Muscle of leg (tissue), 3 donors: ENCODE measurements at regions not wholly inside any gene's neighbourhood (a gene's known extent, or its start where the extent isn't known, plus 50 kb on each side); places are given as distances from the start of the nearest gene placed in this dataset.

Source experiments
- DNase-seq: peaks from one replicate; pipeline ENCODE4 v3.0.0; 2013
- H3K27ac ChIP-seq: one replicate; pipeline ENCODE4 v1.5.1; 2013; ENCODE audit warnings: mild to moderate bottlenecking, low read length, control low read depth
- H3K27me3 ChIP-seq: one replicate; pipeline ENCODE4 v1.6.1; 2013; ENCODE audit warnings: low read length; ENCODE audit not compliant: control insufficient read depth, insufficient read depth
- H3K36me3 ChIP-seq: one replicate; pipeline ENCODE4 v1.6.1; 2013; ENCODE audit warnings: low read length; ENCODE audit not compliant: control insufficient read depth, insufficient read depth
- H3K4me1 ChIP-seq: one replicate; pipeline ENCODE4 v1.6.1; 2013; ENCODE audit warnings: low read length; ENCODE audit not compliant: control insufficient read depth, insufficient read depth
- H3K4me3 ChIP-seq: one replicate; pipeline ENCODE4 v1.5.1; 2013; ENCODE audit warnings: low read length, control low read depth
- H3K9me3 ChIP-seq: replicated peaks from 2 replicates; pipeline ENCODE4 v1.6.1; 2013; ENCODE audit warnings: low read depth, low read length; ENCODE audit not compliant: control insufficient read depth
- WGBS: methylation state at CpG from one replicate; pipeline ENCODE4 v1.1.5; 2013; ENCODE audit warnings: missing lambda C conversion rate; ENCODE audit not compliant: insufficient coverage; 5-methylcytosine and 5-hydroxymethylcytosine counted together

DNA sequence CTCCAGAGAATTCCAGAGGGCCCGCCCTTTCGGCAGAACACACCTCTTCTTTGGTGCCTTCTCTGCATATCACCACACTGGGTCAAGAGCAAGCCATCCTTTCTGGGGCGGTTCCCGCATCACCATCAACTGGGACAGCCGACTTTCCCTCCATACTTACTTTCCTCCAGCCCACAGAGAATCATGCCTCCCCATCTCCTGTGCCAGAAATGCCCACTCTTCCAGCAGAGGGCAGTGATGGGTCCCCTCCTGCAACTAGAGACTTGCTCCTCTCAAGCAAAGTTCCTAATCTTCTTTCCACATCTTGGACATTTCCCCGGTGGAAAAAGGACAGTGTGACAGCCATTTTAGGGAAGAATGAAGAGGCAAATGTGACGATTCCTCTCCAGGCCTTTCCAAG is 157.7 kb downstream of the C11orf91 start:
- no peak overlapping the region for H3K27ac ChIP-seq
- 76% methylated on average over 5 of the region's 7 CpGs for WGBS
- peak; percentile 14 for DNase-seq
- no peaks in the 10 kb centered on the region for H3K4me1 ChIP-seq
- H3K36me3 ChIP-seq = no peaks in the 10 kb centered on the region
- no peak overlapping the region for H3K4me3 ChIP-seq
- peaks cover 2% of the 10 kb centered on the region for H3K27me3 ChIP-seq
- no peaks in the 10 kb centered on the region for H3K9me3 ChIP-seq

GRCh38 chr11:33540946-33541915 is 159.4 kb downstream of the C11orf91 start:
- Histone ChIP-seq H3K4me3 (no peak overlapping the region), H3K9me3 (no peaks in the 10 kb centered on the region), H3K27me3 (peaks cover 2% of the 10 kb centered on the region), H3K36me3 (no peaks in the 10 kb centered on the region), H3K4me1 (no peaks in the 10 kb centered on the region), H3K27ac (no peak overlapping the region)
- WGBS = 94% methylated on average over 7 of the region's 11 CpGs
- no peak for DNase-seq

DNA sequence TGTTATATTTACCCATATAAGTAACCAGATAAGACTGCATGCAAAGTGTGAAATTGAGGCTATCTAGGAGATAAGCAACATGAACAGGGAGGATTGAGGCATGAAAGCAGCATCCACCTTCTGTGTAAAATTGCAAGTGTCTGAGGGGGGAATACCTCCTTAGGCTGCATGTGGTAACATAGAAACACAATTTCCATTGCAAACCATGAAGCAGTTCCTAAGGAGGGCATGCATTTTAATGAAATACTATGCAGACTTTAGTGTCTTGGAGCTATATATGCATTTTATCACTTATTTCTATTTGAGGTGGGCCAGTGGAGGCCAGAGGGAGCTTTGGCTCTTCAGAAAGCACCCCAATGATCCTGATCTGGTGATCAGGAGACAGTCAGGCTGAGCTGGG is 160.2 kb downstream of the C11orf91 start:
- no peaks in the 10 kb centered on the region for H3K9me3 ChIP-seq
- no peaks in the 10 kb centered on the region for H3K4me1 ChIP-seq
- DNase-seq = no peak
- H3K4me3 ChIP-seq = no peak overlapping the region
- peak overlapping the region; percentile 0 for H3K27ac ChIP-seq
- H3K36me3 ChIP-seq = no peaks in the 10 kb centered on the region
- peaks cover 2% of the 10 kb centered on the region for H3K27me3 ChIP-seq

DNA sequence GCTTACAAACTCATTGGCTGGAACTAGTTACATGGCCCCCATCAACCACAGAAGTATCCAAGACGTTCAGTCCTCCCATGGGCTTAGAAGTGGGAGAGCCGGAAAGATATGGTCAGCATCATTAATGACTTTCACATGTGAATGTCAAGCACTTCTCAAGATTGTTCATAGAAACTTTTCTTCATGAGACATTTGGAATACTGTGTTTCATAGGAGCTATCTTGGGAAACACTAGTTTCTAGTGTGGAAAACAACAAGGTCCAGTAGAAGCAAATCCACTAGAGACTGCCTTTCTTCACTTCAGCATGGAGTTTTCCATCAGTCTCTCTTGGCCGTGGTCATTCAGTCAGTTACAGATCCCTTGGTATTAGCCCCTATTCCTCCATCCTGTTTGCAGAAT is 160.9 kb downstream of the C11orf91 start:
- Histone ChIP-seq H3K27ac (peak overlapping the region; percentile 58), H3K4me3 (no peak overlapping the region), H3K27me3 (peaks cover 2% of the 10 kb centered on the region), H3K36me3 (no peaks in the 10 kb centered on the region), H3K9me3 (peaks cover 6% of the 10 kb centered on the region), H3K4me1 (no peaks in the 10 kb centered on the region)
- WGBS = no CpG with 5 or more reads among the region's 3 CpGs
- peak; percentile 86 for DNase-seq

- no CpG with 5 or more reads among the region's 2 CpGs for WGBS
- H3K4me1 ChIP-seq = no peaks in the 10 kb centered on the region
- peaks cover 6% of the 10 kb centered on the region for H3K9me3 ChIP-seq
- DNase-seq = no peak
- no peak overlapping the region for H3K27ac ChIP-seq
- H3K36me3 ChIP-seq = no peaks in the 10 kb centered on the region
- peaks cover 2% of the 10 kb centered on the region for H3K27me3 ChIP-seq
- no peak overlapping the region for H3K4me3 ChIP-seq
These were observed 161.9 kb downstream of the C11orf91 start for GRCh38 chr11:33538726-33539125.

DNA sequence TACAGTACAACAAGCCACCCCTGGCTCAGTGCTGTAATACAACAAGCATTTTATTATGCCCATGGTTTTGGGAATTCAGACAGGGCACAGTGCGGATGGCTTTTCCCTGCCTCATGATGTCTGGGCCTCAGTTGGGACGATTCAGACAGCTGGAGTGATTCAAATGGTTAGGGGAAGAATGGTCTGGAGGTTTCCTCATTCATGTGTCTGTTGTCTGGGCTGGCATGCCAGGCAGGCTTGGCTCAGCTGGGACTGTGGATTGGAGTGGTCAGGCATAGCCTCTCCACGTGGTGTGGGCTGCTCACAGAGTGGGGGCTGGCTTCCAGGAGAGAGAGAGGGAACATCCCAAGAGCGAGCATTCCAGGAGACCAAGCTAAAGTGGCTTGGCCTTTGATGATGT is 164.4 kb downstream of the C11orf91 start:
- Histone ChIP-seq H3K27me3 (no peaks in the 10 kb centered on the region), H3K36me3 (no peaks in the 10 kb centered on the region), H3K4me3 (no peak overlapping the region), H3K27ac (no peak overlapping the region), H3K9me3 (peaks cover 6% of the 10 kb centered on the region), H3K4me1 (no peaks in the 10 kb centered on the region)
- no peak for DNase-seq
- 38% methylated on average over 1 of the region's 4 CpGs for WGBS

- DNase-seq = no peak
- Histone ChIP-seq H3K4me1 (no peaks in the 10 kb centered on the region), H3K4me3 (no peak overlapping the region), H3K36me3 (no peaks in the 10 kb centered on the region), H3K27ac (no peak overlapping the region), H3K9me3 (peaks cover 6% of the 10 kb centered on the region), H3K27me3 (no peaks in the 10 kb centered on the region)
- WGBS = no CpG with 5 or more reads among the region's 1 CpG
These were observed 166.1 kb downstream of the C11orf91 start for GRCh38 chr11:33534575-33534974.

DNA sequence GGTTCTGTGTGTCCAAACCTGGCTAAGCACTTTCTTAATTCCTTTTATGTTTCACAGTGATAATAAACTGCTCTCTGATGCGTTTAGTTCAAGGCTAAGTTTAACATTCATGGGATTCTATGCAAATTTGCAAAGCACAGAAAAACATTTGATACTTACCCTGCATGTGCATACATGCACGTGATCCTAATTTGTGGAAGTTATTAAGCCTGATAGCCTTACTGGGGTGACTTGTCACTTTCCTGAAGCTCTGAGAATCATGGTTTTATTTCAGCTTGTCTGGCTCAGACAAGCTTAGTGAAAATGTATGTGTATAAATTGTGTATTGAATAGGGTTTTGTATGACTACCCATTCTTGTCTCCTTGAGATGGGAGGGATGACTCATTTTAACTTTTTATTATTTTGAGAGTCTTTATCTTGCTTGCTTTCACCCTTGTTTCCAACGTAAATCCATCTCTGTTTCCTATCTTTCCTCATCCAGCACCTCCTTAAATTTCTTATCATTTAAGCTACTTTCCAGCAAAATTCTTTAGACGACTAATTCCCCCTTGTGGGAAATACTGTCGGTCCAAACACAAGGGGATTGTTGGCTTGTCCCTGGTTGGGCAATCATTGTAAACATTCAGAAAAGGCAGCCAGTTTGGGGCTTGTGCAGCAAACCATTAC is 167.1 kb downstream of the C11orf91 start:
- DNase-seq = no peak
- Histone ChIP-seq H3K36me3 (no peaks in the 10 kb centered on the region), H3K27me3 (no peaks in the 10 kb centered on the region), H3K27ac (no peak overlapping the region), H3K9me3 (peaks cover 6% of the 10 kb centered on the region), H3K4me1 (no peaks in the 10 kb centered on the region), H3K4me3 (no peak overlapping the region)
- WGBS = 80% methylated on average over 1 of the region's 5 CpGs

DNA sequence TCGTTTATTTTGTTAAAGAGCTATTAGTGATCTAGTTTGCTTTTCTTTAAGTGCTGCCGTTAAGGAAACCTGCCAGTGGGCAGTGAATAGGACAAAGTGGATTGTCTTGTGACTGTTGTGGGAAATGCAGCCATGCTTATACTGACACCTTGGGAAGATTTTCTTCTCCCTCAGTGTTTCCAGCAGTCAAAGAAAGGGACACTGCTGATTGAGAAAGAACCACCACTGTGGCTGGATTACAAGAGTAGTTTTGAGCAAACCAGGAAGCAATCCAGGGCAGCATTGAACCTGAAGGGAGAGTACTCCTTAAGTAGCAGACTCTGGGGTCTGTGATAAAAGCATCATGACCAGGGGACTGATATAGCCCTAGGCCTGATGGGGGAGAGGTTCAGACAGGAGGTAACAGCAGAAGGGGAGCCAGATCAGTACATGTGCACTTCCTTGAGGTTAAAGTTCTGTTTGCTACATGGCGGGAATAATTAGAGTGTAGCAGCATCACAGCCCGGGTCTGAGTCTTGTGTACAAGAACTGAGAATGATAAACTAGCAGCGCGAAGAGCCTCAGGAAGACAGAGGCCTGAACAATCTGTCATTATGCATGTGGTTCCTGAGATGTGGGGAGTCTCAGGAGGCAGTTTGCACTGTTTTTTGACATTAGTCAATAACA is 167.8 kb downstream of the C11orf91 start:
- DNase-seq = no peak
- WGBS = 74% methylated on average over 6 of the region's 6 CpGs
- peaks cover 6% of the 10 kb centered on the region for H3K9me3 ChIP-seq

DNA sequence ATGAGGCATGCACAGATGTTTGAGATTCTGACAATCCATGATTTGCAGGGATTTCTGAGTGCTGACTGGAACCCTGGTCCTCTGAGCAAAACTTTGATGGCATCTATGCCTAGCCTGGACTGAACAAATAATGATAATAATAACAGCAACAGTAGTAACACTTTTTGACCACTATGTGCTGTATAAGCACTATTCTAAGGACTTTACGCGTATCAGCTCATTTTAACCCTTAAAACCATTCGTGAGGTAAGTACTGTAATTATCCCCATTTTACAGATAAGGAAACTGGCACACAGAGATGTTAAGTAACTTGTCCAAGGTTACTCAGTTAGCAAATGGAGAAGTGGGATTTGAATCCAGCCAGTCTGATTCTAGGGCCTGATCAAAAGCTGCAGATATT is 168.4 kb downstream of the C11orf91 start:
- no peak overlapping the region for H3K4me3 ChIP-seq
- H3K27ac ChIP-seq = no peak overlapping the region
- WGBS = no CpG with 5 or more reads among the region's 3 CpGs
- no peaks in the 10 kb centered on the region for H3K36me3 ChIP-seq
- no peaks in the 10 kb centered on the region for H3K4me1 ChIP-seq
- DNase-seq = no peak
- H3K9me3 ChIP-seq = peaks cover 6% of the 10 kb centered on the region
- H3K27me3 ChIP-seq = no peaks in the 10 kb centered on the region

More for the DNA sequence above, 167.8 kb downstream of the C11orf91 start:
- no peaks in the 10 kb centered on the region for H3K36me3 ChIP-seq
- H3K27me3 ChIP-seq = no peaks in the 10 kb centered on the region
- no peaks in the 10 kb centered on the region for H3K4me1 ChIP-seq
- H3K4me3 ChIP-seq = no peak overlapping the region
- no peak overlapping the region for H3K27ac ChIP-seq
